ENCODE measurements at regions not wholly inside any gene's neighbourhood (a gene's known extent, or its start where the extent isn't known, plus 50 kb on each side); places are given as distances from the start of the nearest gene placed in this dataset.

GRCh38 chr11:11728386-11728785 is 106.6 kb upstream of the GALNT18 start:
- no peak for TF ChIP-seq CTCF (conservative IDR thresholded peaks at IDR 0.05 in 1 of 2, IDR thresholded peaks at IDR 0.05 in 1 of 2; ENCODE audit: low read depth in 1 of 2, low read length in 2 of 2)
- no peak for TF ChIP-seq EZH2 (IDR thresholded peaks at IDR 0.05; ENCODE audit: low read length, missing control alignments)

All from fibroblast of lung (primary cell).